ENCODE measurements at regions not wholly inside any gene's neighbourhood (a gene's known extent, or its start where the extent isn't known, plus 50 kb on each side); places are given as distances from the start of the nearest gene placed in this dataset.
A peak's percentile ranks its signal among the peaks of the same experiment; 100 is the strongest.

GRCh38 chr3:153892126-153892525 is 229.1 kb upstream of the ARHGEF26 start:
- no peaks in the 10 kb centered on the region for H3K9me3 ChIP-seq (ENCODE audit: insufficient read depth, low read depth, low read length)
- H3K9ac ChIP-seq (ENCODE audit: low read depth, low read length, poor library complexity, severe bottlenecking) = no peak overlapping the region
- H3K4me1 ChIP-seq (ENCODE audit: insufficient read depth, low read length, poor library complexity, severe bottlenecking) = peaks cover 16% of the 10 kb centered on the region
- H3K36me3 ChIP-seq (ENCODE audit: insufficient read depth, low read length) = no peaks in the 10 kb centered on the region
- no peaks in the 10 kb centered on the region for H4K20me1 ChIP-seq (ENCODE audit: insufficient read depth, low read length, poor library complexity, severe bottlenecking)
- H3K79me2 ChIP-seq (ENCODE audit: insufficient read depth, low read length) = no peaks in the 10 kb centered on the region
- no peak for TF ChIP-seq CTCF (conservative IDR thresholded peaks at IDR 0.05; ENCODE audit: low read length)
- TF ChIP-seq EZH2phosphoT487 (IDR thresholded peaks at IDR 0.05; ENCODE audit: borderline replicate concordance) = no peak
- no peaks in the 10 kb centered on the region for H3F3A ChIP-seq (ENCODE audit: low read depth)
- H2AFZ ChIP-seq (ENCODE audit: low read length) = 0 out of 2 replicates have a peak overlapping the region, but pooled peaks have one; percentile 50
- H3K4me3 ChIP-seq (ENCODE audit: low read length, poor library complexity, severe bottlenecking) = peak overlapping the region; percentile 8
- peak overlapping the region; percentile 22 for H3K4me2 ChIP-seq (ENCODE audit: low read depth, low read length, poor library complexity, severe bottlenecking)
- no peaks in the 10 kb centered on the region for H3K9me2 ChIP-seq (replicated peaks; ENCODE audit: low read depth, low read length)
- no peaks in the 10 kb centered on the region for H3K27me3 ChIP-seq (ENCODE audit: insufficient read depth, low read length, poor library complexity, severe bottlenecking)

GRCh38 chr3:153894857-153895256 is 226.3 kb upstream of the ARHGEF26 start:
- Histone ChIP-seq H3K27me3 (ENCODE audit: insufficient read depth, low read length, poor library complexity, severe bottlenecking) (no peaks in the 10 kb centered on the region), H4K20me1 (ENCODE audit: insufficient read depth, low read length, poor library complexity, severe bottlenecking) (no peaks in the 10 kb centered on the region), H2AFZ (ENCODE audit: low read length) (no peak overlapping the region), H3K4me2 (ENCODE audit: low read depth, low read length, poor library complexity, severe bottlenecking) (no peak overlapping the region), H3K4me3 (ENCODE audit: low read length, poor library complexity, severe bottlenecking) (no peak overlapping the region), H3K79me2 (ENCODE audit: insufficient read depth, low read length) (no peaks in the 10 kb centered on the region), H3K4me1 (ENCODE audit: insufficient read depth, low read length, poor library complexity, severe bottlenecking) (peaks cover 16% of the 10 kb centered on the region), H3K9ac (ENCODE audit: low read depth, low read length, poor library complexity, severe bottlenecking) (no peak overlapping the region), H3K9me2 (replicated peaks; ENCODE audit: low read depth, low read length) (no peaks in the 10 kb centered on the region), H3F3A (ENCODE audit: low read depth) (no peaks in the 10 kb centered on the region), H3K36me3 (ENCODE audit: insufficient read depth, low read length) (no peaks in the 10 kb centered on the region), H3K9me3 (ENCODE audit: insufficient read depth, low read depth, low read length) (no peaks in the 10 kb centered on the region)
- TF ChIP-seq EZH2phosphoT487 (IDR thresholded peaks at IDR 0.05; ENCODE audit: borderline replicate concordance) = no peak
- no peak for TF ChIP-seq CTCF (conservative IDR thresholded peaks at IDR 0.05; ENCODE audit: low read length)

GRCh38 chr3:153896197-153896596 is 225.0 kb upstream of the ARHGEF26 start:
- TF ChIP-seq CTCF (conservative IDR thresholded peaks at IDR 0.05; ENCODE audit: low read length) = no peak
- no peak for TF ChIP-seq EZH2phosphoT487 (IDR thresholded peaks at IDR 0.05; ENCODE audit: borderline replicate concordance)
- peaks cover 15% of the 10 kb centered on the region for H3K4me1 ChIP-seq (ENCODE audit: insufficient read depth, low read length, poor library complexity, severe bottlenecking)
- H3K79me2 ChIP-seq (ENCODE audit: insufficient read depth, low read length) = no peaks in the 10 kb centered on the region
- H3F3A ChIP-seq (ENCODE audit: low read depth) = no peaks in the 10 kb centered on the region
- H2AFZ ChIP-seq (ENCODE audit: low read length) = no peak overlapping the region
- H4K20me1 ChIP-seq (ENCODE audit: insufficient read depth, low read length, poor library complexity, severe bottlenecking) = no peaks in the 10 kb centered on the region
- H3K4me3 ChIP-seq (ENCODE audit: low read length, poor library complexity, severe bottlenecking) = no peak overlapping the region
- H3K9me2 ChIP-seq (replicated peaks; ENCODE audit: low read depth, low read length) = no peaks in the 10 kb centered on the region
- no peak overlapping the region for H3K9ac ChIP-seq (ENCODE audit: low read depth, low read length, poor library complexity, severe bottlenecking)
- H3K4me2 ChIP-seq (ENCODE audit: low read depth, low read length, poor library complexity, severe bottlenecking) = no peak overlapping the region
- H3K27me3 ChIP-seq (ENCODE audit: insufficient read depth, low read length, poor library complexity, severe bottlenecking) = no peaks in the 10 kb centered on the region
- no peaks in the 10 kb centered on the region for H3K9me3 ChIP-seq (ENCODE audit: insufficient read depth, low read depth, low read length)
- H3K36me3 ChIP-seq (ENCODE audit: insufficient read depth, low read length) = no peaks in the 10 kb centered on the region
